CD4-positive, alpha-beta memory T cell (primary cell): ENCODE measurements at regions not wholly inside any gene's neighbourhood (a gene's known extent, or its start where the extent isn't known, plus 50 kb on each side); places are given as distances from the start of the nearest gene placed in this dataset.

ENCODE experiments used
- CTCF ChIA-PET: fragments of 350-600 bp; sonication (Branson Sonifier 250); formaldehyde crosslinking; loops from one replicate; lab custom pipeline; 2021; ENCODE audit warnings: inconsistent platforms; ENCODE audit not compliant: partially characterized antibody; lab: Charles Lee
- POLR2A ChIA-PET: fragments of 350-600 bp; sonication (Branson Sonifier 250); formaldehyde crosslinking; loops from one replicate; lab custom pipeline; 2021; ENCODE audit not compliant: partially characterized antibody; lab: Charles Lee
- DNase-seq, 5 donors: peaks; one replicate each; pipeline versions ENCODE4 v3.0.0 to v3.0.0-alpha.2; 2020 to 2022; ENCODE audit warnings: mixed read lengths in 1 of 5
- H3K27ac ChIP-seq: one replicate; pipeline ENCODE4 v1.7.0; 2013; ENCODE audit warnings: low read depth, low read length
- H3K27me3 ChIP-seq: 2 replicates; pipeline ENCODE4 v1.7.0; 2013; ENCODE audit warnings: mild to moderate bottlenecking, low read length, moderate library complexity; ENCODE audit not compliant: insufficient read depth
- H3K36me3 ChIP-seq: 2 replicates; pipeline ENCODE4 v1.7.0; 2013; ENCODE audit warnings: mild to moderate bottlenecking, low read length, moderate library complexity; ENCODE audit not compliant: insufficient read depth
- H3K4me1 ChIP-seq: 2 replicates; pipeline ENCODE4 v1.7.0; 2013; ENCODE audit warnings: mild to moderate bottlenecking, low read length, moderate library complexity; ENCODE audit not compliant: insufficient read depth
- H3K4me3 ChIP-seq, 2 donors: one replicate each; pipeline ENCODE4 v1.7.0; 2013; ENCODE audit warnings: low read length in 2 of 2, mild to moderate bottlenecking in 1 of 2
- H3K9me3 ChIP-seq, 2 donors: one replicate each; pipeline ENCODE4 v1.7.0; 2013; ENCODE audit warnings: low read length in 2 of 2, control low read depth in 1 of 2; ENCODE audit not compliant: control insufficient read depth in 1 of 2
- H3K27ac Mint-ChIP-seq, 7 donors: one replicate each; pipeline ENCODE4 v1.8.0; 2020 to 2021; ENCODE audit warnings: mixed read lengths in 7 of 7, mild to moderate bottlenecking in 6 of 7, inconsistent platforms in 3 of 7, moderate library complexity in 3 of 7
- H3K27me3 Mint-ChIP-seq, 2 donors: one replicate each; pipeline ENCODE4 v1.8.0; 2020 to 2021; ENCODE audit warnings: mixed read lengths in 2 of 2
- H3K36me3 Mint-ChIP-seq, 2 donors: one replicate each; pipeline ENCODE4 v1.8.0; 2020 to 2021; ENCODE audit warnings: mixed read lengths in 2 of 2, inconsistent platforms in 1 of 2, mild to moderate bottlenecking in 1 of 2
- H3K4me1 Mint-ChIP-seq, 4 donors: one replicate each; pipeline ENCODE4 v1.8.0; 2020 to 2021; ENCODE audit warnings: mixed read lengths in 4 of 4, mild to moderate bottlenecking in 1 of 4
- H3K4me3 Mint-ChIP-seq, 8 donors: one replicate each; pipeline ENCODE4 v1.8.0; 2020 to 2021; ENCODE audit warnings: mixed read lengths in 8 of 8, mild to moderate bottlenecking in 7 of 8, moderate library complexity in 6 of 8, inconsistent platforms in 3 of 8
- H3K9me3 Mint-ChIP-seq, 8 donors: one replicate each; pipeline ENCODE4 v1.8.0; 2020 to 2021; ENCODE audit warnings: mixed read lengths in 8 of 8, mild to moderate bottlenecking in 5 of 8, inconsistent platforms in 3 of 8, moderate library complexity in 1 of 8
- intact Hi-C: fragments of 100-400 bp; cut with micrococcal nuclease; formaldehyde crosslinking; loops from one replicate; pipeline ENCODE4 v1.15.1; 2023

- intact Hi-C loops, result no loop called here
- peaks cover 10 to 14% of the 10 kb centered on the region in 2 donors for H3K27me3 Mint-ChIP-seq
- Histone ChIP-seq H3K27me3 (no peaks in the 10 kb centered on the region), H3K36me3 (no peaks in the 10 kb centered on the region), H3K9me3 (no peaks in the 10 kb centered on the region), H3K4me3 (no peak overlapping the region), H3K4me1 (no peaks in the 10 kb centered on the region), H3K27ac (no peak overlapping the region)
- DNase-seq, result no peak
- no peak overlapping the region for H3K4me3 Mint-ChIP-seq
- no peak overlapping the region for H3K27ac Mint-ChIP-seq
- no peaks in the 10 kb centered on the region for H3K4me1 Mint-ChIP-seq
- ChIA-PET POLR2A (no interaction called here), CTCF (no interaction called here)
- H3K9me3 Mint-ChIP-seq, result no peaks in the 10 kb centered on the region
- no peaks in the 10 kb centered on the region for H3K36me3 Mint-ChIP-seq
These were observed 174.2 kb upstream of the NOCT start for GRCh38 chr4:138841343-138841742.

- ChIA-PET CTCF (no interaction called here), POLR2A (no interaction called here)
- intact Hi-C loops, result no loop called here
- no peak for DNase-seq
- Histone ChIP-seq H3K4me3 (no peak overlapping the region), H3K27me3 (no peaks in the 10 kb centered on the region), H3K36me3 (no peaks in the 10 kb centered on the region), H3K4me1 (no peaks in the 10 kb centered on the region), H3K27ac (no peak overlapping the region), H3K9me3 (no peaks in the 10 kb centered on the region)
- Mint-ChIP-seq H3K36me3 (no peaks in the 10 kb centered on the region), H3K9me3 (peaks cover 0 to 3% (median 0%) of the 10 kb centered on the region in 8 donors), H3K4me3 (no peak overlapping the region), H3K27ac (no peak overlapping the region), H3K4me1 (no peaks in the 10 kb centered on the region), H3K27me3 (peaks cover 10 to 11% of the 10 kb centered on the region in 2 donors)
These were observed 177.3 kb upstream of the NOCT start for GRCh38 chr4:138838251-138838650.

- intact Hi-C loops, result no loop called here
- Mint-ChIP-seq H3K4me1 (no peaks in the 10 kb centered on the region), H3K27ac (no peak overlapping the region), H3K4me3 (no peak overlapping the region), H3K36me3 (no peaks in the 10 kb centered on the region), H3K9me3 (peaks cover 0 to 3% (median 0%) of the 10 kb centered on the region in 8 donors), H3K27me3 (peaks cover 6% of the 10 kb centered on the region in 2 donors)
- Histone ChIP-seq H3K27me3 (no peaks in the 10 kb centered on the region), H3K36me3 (no peaks in the 10 kb centered on the region), H3K4me1 (no peaks in the 10 kb centered on the region), H3K27ac (no peak overlapping the region), H3K9me3 (no peaks in the 10 kb centered on the region), H3K4me3 (no peak overlapping the region)
- CTCF ChIA-PET, result no interaction called here
- DNase-seq, result no peak
- POLR2A ChIA-PET, result no interaction called here
These were observed 179.6 kb upstream of the NOCT start for GRCh38 chr4:138835832-138836533.

- Histone ChIP-seq H3K36me3 (no peaks in the 10 kb centered on the region), H3K27ac (no peak overlapping the region), H3K9me3 (no peaks in the 10 kb centered on the region), H3K4me1 (no peaks in the 10 kb centered on the region), H3K4me3 (no peak overlapping the region), H3K27me3 (no peaks in the 10 kb centered on the region)
- no peaks in the 10 kb centered on the region for H3K36me3 Mint-ChIP-seq
- H3K9me3 Mint-ChIP-seq, result peaks cover 0 to 3% (median 0%) of the 10 kb centered on the region in 8 donors
- no peak overlapping the region for H3K4me3 Mint-ChIP-seq
- ChIA-PET POLR2A (no interaction called here), CTCF (no interaction called here)
- H3K4me1 Mint-ChIP-seq, result no peaks in the 10 kb centered on the region
- DNase-seq, result no peak
- intact Hi-C loops, result no loop called here
- no peak overlapping the region for H3K27ac Mint-ChIP-seq
- H3K27me3 Mint-ChIP-seq, result peaks cover 2 to 3% of the 10 kb centered on the region in 2 donors
These were observed 181.6 kb upstream of the NOCT start for GRCh38 chr4:138833974-138834373.

- Histone ChIP-seq H3K9me3 (no peaks in the 10 kb centered on the region), H3K27me3 (no peaks in the 10 kb centered on the region), H3K36me3 (no peaks in the 10 kb centered on the region), H3K4me1 (no peaks in the 10 kb centered on the region), H3K4me3 (no peak overlapping the region), H3K27ac (no peak overlapping the region)
- Mint-ChIP-seq H3K9me3 (peaks cover 0 to 3% (median 0%) of the 10 kb centered on the region in 8 donors), H3K27ac (no peak overlapping the region), H3K4me1 (no peaks in the 10 kb centered on the region), H3K4me3 (no peak overlapping the region), H3K36me3 (no peaks in the 10 kb centered on the region), H3K27me3 (peaks cover 2 to 4% of the 10 kb centered on the region in 2 donors)
- intact Hi-C loops, result no loop called here
- no peak for DNase-seq
- ChIA-PET CTCF (no interaction called here), POLR2A (no interaction called here)
These were observed 183.0 kb upstream of the NOCT start for GRCh38 chr4:138832563-138832962.

- Histone ChIP-seq H3K27me3 (no peaks in the 10 kb centered on the region), H3K9me3 (no peaks in the 10 kb centered on the region), H3K4me1 (no peaks in the 10 kb centered on the region), H3K27ac (no peak overlapping the region), H3K36me3 (no peaks in the 10 kb centered on the region), H3K4me3 (no peak overlapping the region)
- peaks cover 0 to 3% (median 0%) of the 10 kb centered on the region in 8 donors for H3K9me3 Mint-ChIP-seq
- ChIA-PET CTCF (no interaction called here), POLR2A (no interaction called here)
- no peak overlapping the region for H3K27ac Mint-ChIP-seq
- intact Hi-C loops, result no loop called here
- DNase-seq, result no peak
- H3K4me1 Mint-ChIP-seq, result no peaks in the 10 kb centered on the region
- H3K4me3 Mint-ChIP-seq, result no peak overlapping the region
- H3K36me3 Mint-ChIP-seq, result no peaks in the 10 kb centered on the region
- H3K27me3 Mint-ChIP-seq, result peaks cover 2% of the 10 kb centered on the region in 2 donors
These were observed 183.6 kb upstream of the NOCT start for GRCh38 chr4:138831948-138832347.

GRCh38 chr4:138828926-138829325 is 186.7 kb upstream of the NOCT start:
- H3K27ac Mint-ChIP-seq, result no peak overlapping the region
- H3K4me3 Mint-ChIP-seq, result no peak overlapping the region
- intact Hi-C loops, result no loop called here
- H3K4me1 Mint-ChIP-seq, result no peaks in the 10 kb centered on the region
- ChIA-PET CTCF (no interaction called here), POLR2A (no interaction called here)
- no peaks in the 10 kb centered on the region for H3K4me1 ChIP-seq
- no peak for DNase-seq
- H3K27me3 ChIP-seq, result no peaks in the 10 kb centered on the region
- H3K36me3 Mint-ChIP-seq, result no peaks in the 10 kb centered on the region
- no peaks in the 10 kb centered on the region for H3K36me3 ChIP-seq
- no peaks in the 10 kb centered on the region for H3K9me3 ChIP-seq
- no peak overlapping the region for H3K27ac ChIP-seq
- peaks cover 2% of the 10 kb centered on the region in 2 donors for H3K27me3 Mint-ChIP-seq
- no peak overlapping the region for H3K4me3 ChIP-seq
- H3K9me3 Mint-ChIP-seq, result peaks cover 0 to 3% (median 0%) of the 10 kb centered on the region in 8 donors
